OCI-LY1 (cell line): ENCODE measurements at regions not wholly inside any gene's neighbourhood (a gene's known extent, or its start where the extent isn't known, plus 50 kb on each side); places are given as distances from the start of the nearest gene placed in this dataset.

ENCODE experiments used
- H2AFZ ChIP-seq: fragments of 200-600 bp; sonication (generic), shearing (Covaris generic); 2 replicates; pipeline ENCODE4 v1.6.0; 2014; ENCODE audit warnings: antibody characterized with exemption, mild to moderate bottlenecking, low read length
- H3F3A ChIP-seq: fragments of 200-600 bp; sonication (generic), shearing (Covaris generic); 2 replicates; pipeline ENCODE4 v1.6.0; 2014; ENCODE audit warnings: mild to moderate bottlenecking, antibody characterized with exemption, low read length, moderate library complexity; ENCODE audit not compliant: insufficient read depth
- H3K27ac ChIP-seq: fragments of 200-600 bp; sonication (generic); 2 replicates; pipeline ENCODE4 v1.5.1; 2014; ENCODE audit warnings: low read length, mixed run types, mild to moderate bottlenecking, low read depth; ENCODE audit not compliant: poor library complexity, severe bottlenecking
- H3K27me3 ChIP-seq: fragments of 200-600 bp; sonication (generic); 2 replicates; pipeline ENCODE4 v1.6.0; 2014; ENCODE audit warnings: antibody characterized with exemption, mild to moderate bottlenecking, low read length, moderate library complexity; ENCODE audit not compliant: insufficient read depth
- H3K36me3 ChIP-seq: fragments of 200-600 bp; sonication (generic); 2 replicates; pipeline ENCODE4 v1.6.1; 2014; ENCODE audit warnings: mild to moderate bottlenecking, antibody characterized with exemption, low read length, moderate library complexity, mixed read lengths; ENCODE audit not compliant: insufficient read depth
- H3K4me1 ChIP-seq: fragments of 200-600 bp; sonication (generic); 2 replicates; pipeline ENCODE4 v1.5.1; 2014; ENCODE audit warnings: mild to moderate bottlenecking, low read length, moderate library complexity; ENCODE audit not compliant: insufficient read depth, severe bottlenecking
- H3K4me2 ChIP-seq: fragments of 200-600 bp; sonication (generic), shearing (Covaris generic); 2 replicates; pipeline ENCODE4 v1.6.1; 2014; ENCODE audit warnings: low read length
- H3K4me3 ChIP-seq: fragments of 200-600 bp; sonication (generic); 2 replicates; pipeline ENCODE4 v1.5.1; 2014; ENCODE audit warnings: low read length, low read depth, mild to moderate bottlenecking, mixed read lengths; ENCODE audit not compliant: poor library complexity, severe bottlenecking
- H3K79me2 ChIP-seq: fragments of 200-600 bp; shearing (Covaris generic); 2 replicates; pipeline ENCODE4 v1.6.1; 2016; ENCODE audit warnings: mixed run types, low read length, mixed read lengths; ENCODE audit not compliant: insufficient read depth
- H3K9ac ChIP-seq: fragments of 200-600 bp; sonication (generic), shearing (Covaris generic); 2 replicates; pipeline ENCODE4 v1.6.1; 2014; ENCODE audit warnings: mild to moderate bottlenecking, low read length, mixed read lengths
- H3K9me2 ChIP-seq: fragments of 200-600 bp; sonication (generic), shearing (Covaris generic); 2 replicates; pipeline ENCODE4 v1.6.1; 2014; ENCODE audit warnings: low read depth, mild to moderate bottlenecking, low read length, mixed read lengths
- H3K9me3 ChIP-seq: fragments of 200-600 bp; shearing (Covaris generic); 2 replicates; pipeline ENCODE4 v1.6.1; 2014; ENCODE audit warnings: low read length, mixed read lengths
- H4K20me1 ChIP-seq: fragments of 200-600 bp; sonication (generic), shearing (Covaris generic); 2 replicates; pipeline ENCODE4 v1.6.0; 2016; ENCODE audit warnings: mild to moderate bottlenecking, low read length; ENCODE audit not compliant: insufficient read depth
- EZH2 ChIP-seq: fragments of 200-600 bp; sonication (generic), shearing (Covaris generic); IDR thresholded peaks from 2 replicates; pipeline ENCODE4 v1.8.0; 2017; ENCODE audit warnings: borderline replicate concordance, mixed run types, mild to moderate bottlenecking, antibody characterized with exemption, low read length, moderate library complexity, mixed read lengths
- TF ChIP-seq, protein P1 (sequence below): fragments of 200-600 bp; sonication (generic), shearing (Covaris generic); IDR thresholded peaks from 2 replicates; pipeline ENCODE4 v1.5.1; 2017; ENCODE audit warnings: mild to moderate bottlenecking, antibody characterized with exemption, low read length, moderate library complexity, mixed read lengths

DNA sequence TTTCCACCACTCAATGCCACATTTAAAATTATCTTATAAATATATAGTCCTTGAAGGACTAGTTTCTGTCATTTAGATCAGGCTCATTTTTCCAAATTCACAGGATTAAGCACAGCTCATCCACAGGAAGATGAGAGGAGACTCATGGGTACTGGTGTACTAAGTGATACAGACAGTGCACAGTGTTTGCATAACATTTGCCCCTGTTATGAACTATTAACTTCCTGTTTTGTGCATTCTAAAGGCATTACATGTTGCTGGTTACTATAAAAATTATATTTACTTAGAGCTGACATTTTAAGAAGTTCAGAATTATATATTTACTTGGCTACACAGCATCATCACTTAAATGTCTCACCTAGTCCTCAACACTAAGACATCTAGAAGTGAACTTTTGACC is 772.0 kb downstream of the TECRL start:
- Histone ChIP-seq H3K9me2 (no peaks in the 10 kb centered on the region), H3K27me3 (no peaks in the 10 kb centered on the region), H3K4me2 (no peak overlapping the region), H4K20me1 (no peaks in the 10 kb centered on the region), H3K9ac (no peak overlapping the region), H3K4me1 (no peaks in the 10 kb centered on the region), H3F3A (no peaks in the 10 kb centered on the region), H2AFZ (no peak overlapping the region), H3K9me3 (no peaks in the 10 kb centered on the region), H3K4me3 (no peak overlapping the region), H3K79me2 (no peaks in the 10 kb centered on the region), H3K27ac (no peak overlapping the region), H3K36me3 (no peaks in the 10 kb centered on the region)
- no peak for TF ChIP-seq EZH2
- TF ChIP-seq, protein P1, sequence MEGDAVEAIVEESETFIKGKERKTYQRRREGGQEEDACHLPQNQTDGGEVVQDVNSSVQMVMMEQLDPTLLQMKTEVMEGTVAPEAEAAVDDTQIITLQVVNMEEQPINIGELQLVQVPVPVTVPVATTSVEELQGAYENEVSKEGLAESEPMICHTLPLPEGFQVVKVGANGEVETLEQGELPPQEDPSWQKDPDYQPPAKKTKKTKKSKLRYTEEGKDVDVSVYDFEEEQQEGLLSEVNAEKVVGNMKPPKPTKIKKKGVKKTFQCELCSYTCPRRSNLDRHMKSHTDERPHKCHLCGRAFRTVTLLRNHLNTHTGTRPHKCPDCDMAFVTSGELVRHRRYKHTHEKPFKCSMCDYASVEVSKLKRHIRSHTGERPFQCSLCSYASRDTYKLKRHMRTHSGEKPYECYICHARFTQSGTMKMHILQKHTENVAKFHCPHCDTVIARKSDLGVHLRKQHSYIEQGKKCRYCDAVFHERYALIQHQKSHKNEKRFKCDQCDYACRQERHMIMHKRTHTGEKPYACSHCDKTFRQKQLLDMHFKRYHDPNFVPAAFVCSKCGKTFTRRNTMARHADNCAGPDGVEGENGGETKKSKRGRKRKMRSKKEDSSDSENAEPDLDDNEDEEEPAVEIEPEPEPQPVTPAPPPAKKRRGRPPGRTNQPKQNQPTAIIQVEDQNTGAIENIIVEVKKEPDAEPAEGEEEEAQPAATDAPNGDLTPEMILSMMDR, result no peak

DNA sequence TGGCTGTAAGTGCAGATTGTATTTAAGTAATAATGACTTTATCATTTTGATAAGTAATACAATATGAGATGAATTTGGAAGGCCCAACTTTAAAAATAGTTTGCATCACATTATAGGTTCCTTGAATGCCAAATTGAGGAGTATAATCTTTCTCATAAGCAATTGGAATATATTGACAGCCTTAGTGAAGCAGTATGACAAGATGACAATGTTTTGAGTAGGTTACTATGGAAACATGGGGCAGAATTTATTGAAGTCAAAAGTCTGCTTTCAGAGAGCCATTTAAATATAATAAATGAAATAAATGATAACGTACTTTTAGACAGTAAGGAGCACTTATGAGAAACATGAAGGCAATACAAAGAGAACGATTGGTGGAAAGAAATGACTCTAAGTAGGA is 776.4 kb downstream of the TECRL start:
- H3K4me2 ChIP-seq, result no peak overlapping the region
- H3K27me3 ChIP-seq, result no peaks in the 10 kb centered on the region
- no peaks in the 10 kb centered on the region for H4K20me1 ChIP-seq
- no peaks in the 10 kb centered on the region for H3F3A ChIP-seq
- H3K79me2 ChIP-seq, result no peaks in the 10 kb centered on the region
- no peak overlapping the region for H3K4me3 ChIP-seq
- H2AFZ ChIP-seq, result no peak overlapping the region
- H3K36me3 ChIP-seq, result no peaks in the 10 kb centered on the region
- no peak overlapping the region for H3K9ac ChIP-seq
- no peaks in the 10 kb centered on the region for H3K9me3 ChIP-seq
- H3K27ac ChIP-seq, result no peak overlapping the region
- no peak for TF ChIP-seq EZH2
- TF ChIP-seq, protein P1, result no peak
- no peaks in the 10 kb centered on the region for H3K4me1 ChIP-seq
- H3K9me2 ChIP-seq, result no peaks in the 10 kb centered on the region

- no peaks in the 10 kb centered on the region for H3K79me2 ChIP-seq
- no peak overlapping the region for H3K27ac ChIP-seq
- no peak overlapping the region for H3K9ac ChIP-seq
- H2AFZ ChIP-seq, result no peak overlapping the region
- H4K20me1 ChIP-seq, result no peaks in the 10 kb centered on the region
- no peaks in the 10 kb centered on the region for H3K4me1 ChIP-seq
- H3K4me3 ChIP-seq, result no peak overlapping the region
- H3F3A ChIP-seq, result no peaks in the 10 kb centered on the region
- no peaks in the 10 kb centered on the region for H3K36me3 ChIP-seq
- H3K9me2 ChIP-seq, result no peaks in the 10 kb centered on the region
- no peak for TF ChIP-seq EZH2
- TF ChIP-seq, protein P1, result no peak
- H3K9me3 ChIP-seq, result no peaks in the 10 kb centered on the region
- H3K27me3 ChIP-seq, result no peaks in the 10 kb centered on the region
- no peak overlapping the region for H3K4me2 ChIP-seq
Observed at GRCh38 chr4:63620271-63620670, 789.0 kb downstream of the TECRL start.
